ENCODE measurements at regions not wholly inside any gene's neighbourhood (a gene's known extent, or its start where the extent isn't known, plus 50 kb on each side); places are given as distances from the start of the nearest gene placed in this dataset.

DNA sequence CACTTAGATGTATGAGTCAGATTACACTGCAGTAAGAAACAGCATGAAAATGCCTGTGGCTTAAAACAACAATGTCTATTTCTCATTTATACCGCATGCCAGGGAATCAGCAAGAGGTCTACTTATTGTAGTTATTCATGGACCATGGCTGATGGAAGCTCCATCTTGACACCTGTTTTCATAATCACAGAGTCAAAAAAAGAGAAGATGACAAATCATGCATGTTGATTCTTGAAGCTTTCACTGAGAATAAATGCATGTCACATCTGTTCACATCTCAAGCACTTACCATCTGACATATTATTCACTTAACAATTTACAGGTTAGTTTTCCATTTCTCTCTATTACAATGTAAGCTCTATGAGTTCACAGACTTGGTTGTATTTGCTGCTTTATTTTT is 194.2 kb upstream of the SLITRK2 start:
- CTCF ChIA-PET = no interaction called here
- TF ChIP-seq, protein P1, sequence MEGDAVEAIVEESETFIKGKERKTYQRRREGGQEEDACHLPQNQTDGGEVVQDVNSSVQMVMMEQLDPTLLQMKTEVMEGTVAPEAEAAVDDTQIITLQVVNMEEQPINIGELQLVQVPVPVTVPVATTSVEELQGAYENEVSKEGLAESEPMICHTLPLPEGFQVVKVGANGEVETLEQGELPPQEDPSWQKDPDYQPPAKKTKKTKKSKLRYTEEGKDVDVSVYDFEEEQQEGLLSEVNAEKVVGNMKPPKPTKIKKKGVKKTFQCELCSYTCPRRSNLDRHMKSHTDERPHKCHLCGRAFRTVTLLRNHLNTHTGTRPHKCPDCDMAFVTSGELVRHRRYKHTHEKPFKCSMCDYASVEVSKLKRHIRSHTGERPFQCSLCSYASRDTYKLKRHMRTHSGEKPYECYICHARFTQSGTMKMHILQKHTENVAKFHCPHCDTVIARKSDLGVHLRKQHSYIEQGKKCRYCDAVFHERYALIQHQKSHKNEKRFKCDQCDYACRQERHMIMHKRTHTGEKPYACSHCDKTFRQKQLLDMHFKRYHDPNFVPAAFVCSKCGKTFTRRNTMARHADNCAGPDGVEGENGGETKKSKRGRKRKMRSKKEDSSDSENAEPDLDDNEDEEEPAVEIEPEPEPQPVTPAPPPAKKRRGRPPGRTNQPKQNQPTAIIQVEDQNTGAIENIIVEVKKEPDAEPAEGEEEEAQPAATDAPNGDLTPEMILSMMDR (IDR thresholded peaks at IDR 0.05; ENCODE audit: control extremely low read depth, extremely low read depth, low read depth, missing control alignments) = no peak
- DNase-seq (ENCODE audit: extremely low spot score) = no peak
- POLR2A ChIA-PET = no interaction called here

DNA sequence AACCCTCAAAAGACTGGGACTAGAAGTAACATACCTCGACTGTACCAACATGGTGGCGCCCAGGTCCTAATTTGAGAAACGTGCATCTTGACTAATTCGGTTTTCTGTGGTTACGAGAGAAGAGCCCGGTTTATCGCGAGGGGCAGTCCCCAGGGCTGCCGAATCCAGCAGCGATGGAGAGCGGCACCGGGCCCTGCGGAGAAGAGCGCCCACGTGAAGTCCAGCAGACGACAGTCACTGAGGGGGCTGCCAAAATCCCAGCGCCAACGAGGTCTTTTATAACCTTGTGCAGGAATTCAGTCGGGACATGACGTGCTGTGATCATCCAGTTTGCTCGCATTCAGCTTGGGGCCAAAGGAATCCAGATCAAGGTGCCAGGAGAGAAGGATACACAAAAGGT is 187.5 kb upstream of the SLITRK2 start:
- no peak for DNase-seq (ENCODE audit: extremely low spot score)
- ChIA-PET POLR2A (no interaction called here), CTCF (no interaction called here)
- TF ChIP-seq, protein P1 (IDR thresholded peaks at IDR 0.05; ENCODE audit: control extremely low read depth, extremely low read depth, low read depth, missing control alignments) = no peak

DNA sequence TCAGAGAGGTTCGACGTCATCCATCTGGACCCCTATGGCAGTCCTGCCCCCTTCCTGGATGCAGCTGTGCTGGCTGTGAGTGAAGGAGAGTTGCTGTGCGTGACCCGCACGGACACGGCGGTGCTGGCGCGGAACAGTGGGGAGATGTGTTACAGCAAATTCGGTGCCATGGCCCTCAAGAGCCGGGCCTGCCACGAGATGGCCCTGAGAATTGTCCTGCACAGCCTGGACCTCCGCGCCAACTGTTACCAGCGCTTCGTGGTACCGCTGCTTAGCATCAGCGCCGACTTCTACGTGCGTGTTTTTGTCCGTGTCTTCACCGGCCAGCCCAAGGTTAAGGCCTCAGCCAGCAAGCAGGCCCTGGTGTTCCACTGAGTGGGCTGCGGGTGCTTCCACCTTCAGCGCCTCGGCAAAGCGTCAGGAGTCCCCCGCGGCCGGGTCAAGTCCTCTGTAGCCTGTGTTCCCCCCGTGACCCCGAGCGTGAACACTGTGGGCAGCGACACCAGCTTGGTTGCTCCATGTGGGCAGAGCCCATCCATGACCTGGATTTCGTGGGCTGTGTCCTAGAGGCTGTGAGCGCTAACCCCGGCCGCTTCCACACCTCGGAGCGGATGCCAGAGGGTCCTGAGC is 186.7 kb upstream of the SLITRK2 start:
- ChIA-PET POLR2A (no interaction called here), CTCF (no interaction called here)
- TF ChIP-seq, protein P1 (IDR thresholded peaks at IDR 0.05; ENCODE audit: control extremely low read depth, extremely low read depth, low read depth, missing control alignments) = no peak
- DNase-seq (ENCODE audit: extremely low spot score) = no peak

DNA sequence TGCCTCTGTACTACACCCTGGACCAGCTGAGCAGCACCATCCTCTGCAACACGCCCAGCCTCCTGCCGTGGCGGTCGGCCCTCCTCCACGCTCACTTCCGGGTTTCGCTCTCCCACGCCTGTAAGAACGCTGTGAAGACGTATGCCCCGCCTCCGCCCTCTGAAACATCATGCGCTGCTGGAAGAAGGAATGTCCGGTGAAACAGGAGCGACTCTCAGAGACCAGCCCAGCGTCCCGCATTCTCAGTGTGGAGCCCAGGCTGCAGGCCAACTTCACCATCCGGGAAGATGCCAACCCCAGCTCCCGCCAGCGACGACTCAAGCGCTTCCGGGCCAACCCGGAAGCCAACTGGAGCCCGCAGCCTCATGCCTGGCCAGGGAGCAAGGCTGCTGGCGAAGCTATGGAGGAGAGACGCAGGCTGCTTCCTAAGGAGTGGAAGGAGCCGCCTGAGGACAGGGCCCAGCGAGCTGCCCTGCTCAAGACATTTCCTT is 186.1 kb upstream of the SLITRK2 start:
- TF ChIP-seq, protein P1 (IDR thresholded peaks at IDR 0.05; ENCODE audit: control extremely low read depth, extremely low read depth, low read depth, missing control alignments) = no peak
- CTCF ChIA-PET = no interaction called here
- POLR2A ChIA-PET = no interaction called here

DNA sequence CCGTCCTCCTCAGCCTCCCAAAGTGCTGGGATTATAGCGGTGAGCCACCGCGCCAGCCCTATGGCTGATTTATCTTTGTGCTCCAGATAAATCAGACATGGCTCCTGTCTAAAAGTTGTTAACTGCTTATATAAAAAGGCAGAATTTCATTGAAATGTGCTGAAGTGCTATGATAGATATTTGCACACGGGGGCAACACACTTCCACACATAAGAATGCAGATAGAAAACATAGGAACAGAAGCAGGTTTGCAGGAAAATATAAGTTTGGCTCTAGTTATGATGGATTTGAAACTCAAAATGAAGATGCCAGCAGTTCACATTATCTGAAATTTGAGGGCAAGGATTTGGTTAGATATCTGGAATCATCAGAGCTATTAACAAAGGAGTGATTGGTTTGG is 163.1 kb upstream of the SLITRK2 start:
- DNase-seq (ENCODE audit: extremely low spot score) = no peak
- TF ChIP-seq, protein P1 (IDR thresholded peaks at IDR 0.05; ENCODE audit: control extremely low read depth, extremely low read depth, low read depth, missing control alignments) = no peak
- ChIA-PET POLR2A (no interaction called here), CTCF (no interaction called here)

More for the DNA sequence above, 186.1 kb upstream of the SLITRK2 start:
- DNase-seq (ENCODE audit: extremely low spot score) = no peak

DNA sequence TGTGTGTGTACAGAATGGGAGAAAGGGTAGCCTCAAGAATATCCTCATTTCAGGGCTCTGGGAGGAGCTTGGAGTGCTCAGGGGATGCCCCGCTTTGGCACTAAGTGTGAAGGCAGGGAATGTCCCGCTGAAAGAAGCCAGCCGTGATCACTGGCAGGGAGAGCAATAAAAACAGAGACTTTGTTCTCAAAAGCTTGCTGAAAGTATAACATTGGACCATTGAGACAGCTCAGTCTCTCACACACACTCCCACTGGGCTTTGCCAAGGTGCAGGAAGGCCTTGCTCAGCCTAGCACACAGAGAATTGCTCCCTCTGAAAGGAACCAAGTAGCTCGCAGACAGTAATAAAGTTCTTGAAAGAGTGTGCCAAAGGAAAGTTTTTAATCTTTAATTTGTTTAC is 143.8 kb upstream of the SLITRK2 start:
- ChIA-PET CTCF (no interaction called here), POLR2A (no interaction called here)
- DNase-seq (ENCODE audit: extremely low spot score) = no peak
- TF ChIP-seq, protein P1 (IDR thresholded peaks at IDR 0.05; ENCODE audit: control extremely low read depth, extremely low read depth, low read depth, missing control alignments) = no peak
